HepG2 (cell line): ENCODE measurements at regions not wholly inside any gene's neighbourhood (a gene's known extent, or its start where the extent isn't known, plus 50 kb on each side); places are given as distances from the start of the nearest gene placed in this dataset.

Source experiments
- ATAC-seq: fragments of 200-7000 bp; cut with Tn5 transposase; 3 replicates; pipeline ENCODE4 v1.9.1; 2020; ENCODE audit warnings: mild to moderate bottlenecking, moderate library complexity
- BruUV-seq: library from RNA; stranded (reverse); fragments of 400-500 nt; replicated peaks from 2 replicates; lab custom pipeline; 2021; lab: Mats Ljungman, UMichigan
- CTCF ChIA-PET: fragments of 300-600 bp; formaldehyde crosslinking; extraction: SDS; loops from one replicate; lab custom pipeline; 2021; ENCODE audit warnings: low total read pairs, inconsistent platforms, low intra/inter-chr PET ratio; lab: Yijun Ruan, JAX
- POLR2A ChIA-PET: fragments of 350-600 bp; sonication (Branson Sonifier 250); formaldehyde crosslinking; loops from one replicate; lab custom pipeline; 2020; ENCODE audit warnings: antibody characterized with exemption, inconsistent platforms; lab: Yijun Ruan, JAX
- DNase-seq: peaks from one replicate; pipeline ENCODE4 v3.0.0-alpha.2; 2015; ENCODE audit warnings: low spot score
- FAIRE-seq: peaks from 3 replicates; lab custom pipeline; 2011; peaks lifted over from hg19 to GRCh38; lab: Jason Lieb, UNC
- H2AFZ ChIP-seq: one replicate; pipeline ENCODE4 v1.6.1; 2011; ENCODE audit warnings: low read length, inconsistent platforms
- H3K27ac ChIP-seq: fragments of 300-600 bp; 3 replicates; pipeline ENCODE4 v1.8.0; 2011; ENCODE audit warnings: mixed run types, mild to moderate bottlenecking, mixed read lengths, low read length, inconsistent platforms; ENCODE audit not compliant: insufficient read depth; ENCODE audit errors: extremely low read length
- H3K27me3 ChIP-seq, 2 experiments: fragments of 200-600 bp in 1 of 2; 2 replicates in 1 of 2; 3 replicates in 1 of 2; pipeline versions ENCODE4 v1.6.0 to v1.8.0; 2011; ENCODE audit warnings: low read length in 2 of 2, mild to moderate bottlenecking in 2 of 2, moderate library complexity in 2 of 2, inconsistent platforms in 1 of 2; ENCODE audit not compliant: insufficient read depth in 2 of 2, control insufficient read depth in 1 of 2
- H3K36me3 ChIP-seq, 2 experiments: fragments of 200-600 bp in 1 of 2; replicated peaks in 1 of 2; 2 replicates in 1 of 2; 3 replicates in 1 of 2; pipeline versions ENCODE4 v1.5.1 to v1.8.0; 2011; ENCODE audit warnings: low read length in 2 of 2, inconsistent platforms in 1 of 2; ENCODE audit not compliant: insufficient read depth in 2 of 2, control insufficient read depth in 1 of 2
- H3K4me1 ChIP-seq: 2 replicates; pipeline ENCODE4 v1.5.1; 2012; ENCODE audit warnings: low read length, inconsistent platforms; ENCODE audit not compliant: insufficient read depth
- H3K4me2 ChIP-seq: 2 replicates; pipeline ENCODE4 v1.6.0; 2011; ENCODE audit warnings: low read depth, low read length, inconsistent platforms
- H3K4me3 ChIP-seq, 3 experiments: fragments of 200-600 bp in 1 of 3; sonication (generic), shearing (Covaris generic) in 1 of 3; replicated peaks in 1 of 3; 2 replicates each; pipeline ENCODE4 v1.5.1; 2011 to 2016; ENCODE audit warnings: low read length in 3 of 3, inconsistent platforms in 2 of 3, low read depth in 2 of 3, mild to moderate bottlenecking in 2 of 3, control low read depth in 1 of 3, mixed read lengths in 1 of 3; ENCODE audit not compliant: insufficient read depth in 1 of 3
- H3K79me2 ChIP-seq: one replicate; pipeline ENCODE4 v1.6.1; 2011; ENCODE audit warnings: low read length, inconsistent platforms; ENCODE audit not compliant: insufficient read depth
- H3K9ac ChIP-seq: 2 replicates; pipeline ENCODE4 v1.6.0; 2011; ENCODE audit warnings: mild to moderate bottlenecking, low read depth, low read length, inconsistent platforms; ENCODE audit not compliant: insufficient read depth
- H3K9me3 ChIP-seq: 2 replicates; pipeline ENCODE4 v1.5.1; 2012; ENCODE audit warnings: mild to moderate bottlenecking, low read length
- H4K20me1 ChIP-seq: 2 replicates; pipeline ENCODE4 v1.6.0; 2011; ENCODE audit warnings: inconsistent platforms, mild to moderate bottlenecking, low read length, moderate library complexity; ENCODE audit not compliant: insufficient read depth
- ARNT2 ChIP-seq: sonication (generic); formaldehyde crosslinking; IDR thresholded peaks from 2 replicates; pipeline ENCODE4 v1.8.0; 2022; ENCODE audit warnings: mild to moderate bottlenecking, low read depth, missing genetic modification reagents, moderate library complexity
- HHEX ChIP-seq: IDR thresholded peaks from 2 replicates; pipeline ENCODE4 v1.6.1; 2016; ENCODE audit warnings: control low read depth
- ISX ChIP-seq: sonication (generic); formaldehyde crosslinking; conservative IDR thresholded peaks from 2 replicates; pipeline ENCODE4 v1.5.0; 2020; ENCODE audit warnings: missing genetic modification reagents
- NCOA1 ChIP-seq: sonication (generic); formaldehyde crosslinking; IDR thresholded peaks from 2 replicates; pipeline ENCODE4 v1.9.0; 2021; ENCODE audit warnings: missing genetic modification reagents
- RARA ChIP-seq: IDR thresholded peaks from 2 replicates; pipeline ENCODE4 v1.6.1; 2016; ENCODE audit warnings: missing genetic modification reagents, missing compliant biosample characterization
- ZNF432 ChIP-seq: sonication (generic); formaldehyde crosslinking; IDR thresholded peaks from 2 replicates; pipeline ENCODE4 v1.5.0; 2020; ENCODE audit warnings: missing genetic modification reagents, mild to moderate bottlenecking, borderline replicate concordance
- WGBS: methylation state at CpG from one replicate; pipeline ENCODE4 v1.1.6; 2017; ENCODE audit warnings: low lambda C conversion rate; 5-methylcytosine and 5-hydroxymethylcytosine counted together
- in situ Hi-C: cut with HindIII; loops from 2 replicates; pipeline ENCODE4 v1.10.0; 2017; ENCODE audit warnings: low pct_unique_long_range_greater_than_20kb; ENCODE audit not compliant: extremely low pct_ligation_motif_present
- intact Hi-C: fragments of 100-400 bp; cut with micrococcal nuclease; formaldehyde crosslinking; loops from one replicate; pipeline ENCODE4 v1.10.0; 2022; ENCODE audit not compliant: unreplicated experiment
- TF ChIP-seq, protein P1 (sequence below): sonication (generic); formaldehyde crosslinking; IDR thresholded peaks from 2 replicates; pipeline ENCODE4 v1.4.0; 2020; ENCODE audit warnings: low read depth, missing genetic modification reagents
- TF ChIP-seq, protein P2 (sequence below): IDR thresholded peaks from 2 replicates; pipeline ENCODE4 v1.6.1; 2016; ENCODE audit warnings: low read depth, control low read depth
- TF ChIP-seq, protein P3 (sequence below): sonication (generic); formaldehyde crosslinking; IDR thresholded peaks from 2 replicates; pipeline ENCODE4 v1.5.1; 2020; ENCODE audit warnings: missing genetic modification reagents, mild to moderate bottlenecking, borderline replicate concordance

DNA sequence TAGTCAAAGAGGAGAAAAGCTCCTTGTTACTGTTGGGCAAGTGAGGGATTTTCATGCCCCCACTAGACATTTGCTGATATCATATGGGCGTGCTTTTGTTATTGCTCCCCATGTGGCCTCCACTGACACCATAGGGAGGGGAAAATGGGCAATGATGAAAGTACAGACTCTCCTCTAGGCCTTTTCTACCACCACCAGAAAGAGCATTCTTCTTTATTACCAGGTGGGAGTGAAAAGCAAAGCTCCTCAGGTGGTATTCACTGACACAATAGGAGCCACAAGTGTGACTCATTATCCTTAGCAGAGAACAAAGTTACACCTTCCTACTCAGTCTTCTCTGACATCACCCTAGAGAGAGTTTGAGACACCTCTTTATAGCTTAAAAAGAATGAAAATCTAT is 667.1 kb downstream of the LTN1 start:
- intact Hi-C loops (no loop called here), in situ Hi-C loops (no loop called here)
- Histone ChIP-seq H3K4me2 (no peak overlapping the region), H3K4me1 (no peaks in the 10 kb centered on the region), H3K27me3 (no peaks in the 10 kb centered on the region), H3K36me3 (no peaks in the 10 kb centered on the region), H3K9ac (no peak overlapping the region), H3K9me3 (peaks cover 80% of the 10 kb centered on the region), H4K20me1 (no peaks in the 10 kb centered on the region), H3K79me2 (no peaks in the 10 kb centered on the region), H3K27ac (no peak overlapping the region), H3K4me3 (no peak overlapping the region), H2AFZ (no peak overlapping the region)
- ChIA-PET POLR2A (no interaction called here), CTCF (no interaction called here)
- ATAC-seq (no peak), FAIRE-seq (no peak), DNase-seq (no peak)
- no TSS peak for BruUV-seq
- TF ChIP-seq, protein P1, sequence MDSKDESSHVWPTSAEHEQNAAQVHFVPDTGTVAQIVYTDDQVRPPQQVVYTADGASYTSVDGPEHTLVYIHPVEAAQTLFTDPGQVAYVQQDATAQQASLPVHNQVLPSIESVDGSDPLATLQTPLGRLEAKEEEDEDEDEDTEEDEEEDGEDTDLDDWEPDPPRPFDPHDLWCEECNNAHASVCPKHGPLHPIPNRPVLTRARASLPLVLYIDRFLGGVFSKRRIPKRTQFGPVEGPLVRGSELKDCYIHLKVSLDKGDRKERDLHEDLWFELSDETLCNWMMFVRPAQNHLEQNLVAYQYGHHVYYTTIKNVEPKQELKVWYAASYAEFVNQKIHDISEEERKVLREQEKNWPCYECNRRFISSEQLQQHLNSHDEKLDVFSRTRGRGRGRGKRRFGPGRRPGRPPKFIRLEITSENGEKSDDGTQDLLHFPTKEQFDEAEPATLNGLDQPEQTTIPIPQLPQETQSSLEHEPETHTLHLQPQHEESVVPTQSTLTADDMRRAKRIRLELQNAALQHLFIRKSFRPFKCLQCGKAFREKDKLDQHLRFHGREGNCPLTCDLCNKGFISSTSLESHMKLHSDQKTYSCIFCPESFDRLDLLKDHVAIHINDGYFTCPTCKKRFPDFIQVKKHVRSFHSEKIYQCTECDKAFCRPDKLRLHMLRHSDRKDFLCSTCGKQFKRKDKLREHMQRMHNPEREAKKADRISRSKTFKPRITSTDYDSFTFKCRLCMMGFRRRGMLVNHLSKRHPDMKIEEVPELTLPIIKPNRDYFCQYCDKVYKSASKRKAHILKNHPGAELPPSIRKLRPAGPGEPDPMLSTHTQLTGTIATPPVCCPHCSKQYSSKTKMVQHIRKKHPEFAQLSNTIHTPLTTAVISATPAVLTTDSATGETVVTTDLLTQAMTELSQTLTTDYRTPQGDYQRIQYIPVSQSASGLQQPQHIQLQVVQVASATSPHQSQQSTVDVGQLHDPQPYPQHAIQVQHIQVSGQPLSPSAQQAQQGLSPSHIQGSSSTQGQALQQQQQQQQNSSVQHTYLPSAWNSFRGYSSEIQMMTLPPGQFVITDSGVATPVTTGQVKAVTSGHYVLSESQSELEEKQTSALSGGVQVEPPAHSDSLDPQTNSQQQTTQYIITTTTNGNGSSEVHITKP (CRISPR knock-in tag), result no peak
- TF ChIP-seq ARNT2 (CRISPR knock-in tag), result no peak
- no peak for TF ChIP-seq NCOA1 (CRISPR knock-in tag)
- TF ChIP-seq, protein P2, sequence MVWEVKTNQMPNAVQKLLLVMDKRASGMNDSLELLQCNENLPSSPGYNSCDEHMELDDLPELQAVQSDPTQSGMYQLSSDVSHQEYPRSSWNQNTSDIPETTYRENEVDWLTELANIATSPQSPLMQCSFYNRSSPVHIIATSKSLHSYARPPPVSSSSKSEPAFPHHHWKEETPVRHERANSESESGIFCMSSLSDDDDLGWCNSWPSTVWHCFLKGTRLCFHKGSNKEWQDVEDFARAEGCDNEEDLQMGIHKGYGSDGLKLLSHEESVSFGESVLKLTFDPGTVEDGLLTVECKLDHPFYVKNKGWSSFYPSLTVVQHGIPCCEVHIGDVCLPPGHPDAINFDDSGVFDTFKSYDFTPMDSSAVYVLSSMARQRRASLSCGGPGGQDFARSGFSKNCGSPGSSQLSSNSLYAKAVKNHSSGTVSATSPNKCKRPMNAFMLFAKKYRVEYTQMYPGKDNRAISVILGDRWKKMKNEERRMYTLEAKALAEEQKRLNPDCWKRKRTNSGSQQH (CRISPR knock-in tag), result no peak
- no peak for TF ChIP-seq RARA (CRISPR knock-in tag)
- no peak for TF ChIP-seq ISX
- TF ChIP-seq ZNF432, result no peak
- no peak for TF ChIP-seq HHEX (CRISPR knock-in tag)
- TF ChIP-seq, protein P3, sequence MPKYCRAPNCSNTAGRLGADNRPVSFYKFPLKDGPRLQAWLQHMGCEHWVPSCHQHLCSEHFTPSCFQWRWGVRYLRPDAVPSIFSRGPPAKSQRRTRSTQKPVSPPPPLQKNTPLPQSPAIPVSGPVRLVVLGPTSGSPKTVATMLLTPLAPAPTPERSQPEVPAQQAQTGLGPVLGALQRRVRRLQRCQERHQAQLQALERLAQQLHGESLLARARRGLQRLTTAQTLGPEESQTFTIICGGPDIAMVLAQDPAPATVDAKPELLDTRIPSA (CRISPR knock-in tag), result no peak
- WGBS, result 0% methylated on average over 1 of the region's 1 CpG
